ENCODE measurements at regions not wholly inside any gene's neighbourhood (a gene's known extent, or its start where the extent isn't known, plus 50 kb on each side); places are given as distances from the start of the nearest gene placed in this dataset.

- in situ Hi-C loops (cut with MboI; ENCODE audit: low sequenced_read_pairs), result no loop called here
These were observed 56.6 kb upstream of the BCOR start for GRCh38 chrX:40154250-40154852.

- in situ Hi-C loops (cut with MboI; ENCODE audit: low sequenced_read_pairs), result no loop called here
These were observed 55.8 kb upstream of the BCOR start for GRCh38 chrX:40153345-40154249.

DNA sequence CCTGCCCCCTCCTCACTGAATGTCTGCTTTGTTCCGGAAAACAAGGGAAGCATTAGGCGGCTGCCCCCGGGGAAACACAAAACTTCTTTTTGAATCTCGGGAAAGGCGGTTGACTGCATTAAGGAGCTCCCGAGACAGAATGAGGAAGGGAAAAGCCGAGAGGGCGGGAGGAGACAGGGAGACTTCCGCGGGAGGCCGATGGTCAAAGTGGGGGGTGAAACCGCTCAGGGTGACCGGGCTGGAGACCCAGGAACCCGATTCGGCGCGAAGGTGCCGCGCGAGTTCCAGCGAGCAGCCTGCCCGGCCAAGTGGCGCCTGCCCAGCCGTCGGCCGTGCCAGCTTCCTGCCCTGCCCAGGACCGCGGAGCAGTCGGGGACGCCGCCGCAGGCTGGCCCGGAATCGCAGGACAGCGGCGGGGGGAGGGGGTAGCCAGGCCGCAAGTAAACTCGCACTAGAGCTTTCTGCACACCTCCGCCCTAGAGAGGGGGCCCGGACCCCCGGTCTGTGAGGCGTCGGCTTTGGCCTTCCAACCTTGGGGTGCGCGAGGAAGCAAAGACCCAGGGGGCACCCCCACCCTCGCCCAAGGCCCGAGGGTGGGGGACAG lies 55.1 kb upstream of the BCOR start:
- in situ Hi-C loops (cut with MboI; ENCODE audit: low sequenced_read_pairs), result no loop called here

DNA sequence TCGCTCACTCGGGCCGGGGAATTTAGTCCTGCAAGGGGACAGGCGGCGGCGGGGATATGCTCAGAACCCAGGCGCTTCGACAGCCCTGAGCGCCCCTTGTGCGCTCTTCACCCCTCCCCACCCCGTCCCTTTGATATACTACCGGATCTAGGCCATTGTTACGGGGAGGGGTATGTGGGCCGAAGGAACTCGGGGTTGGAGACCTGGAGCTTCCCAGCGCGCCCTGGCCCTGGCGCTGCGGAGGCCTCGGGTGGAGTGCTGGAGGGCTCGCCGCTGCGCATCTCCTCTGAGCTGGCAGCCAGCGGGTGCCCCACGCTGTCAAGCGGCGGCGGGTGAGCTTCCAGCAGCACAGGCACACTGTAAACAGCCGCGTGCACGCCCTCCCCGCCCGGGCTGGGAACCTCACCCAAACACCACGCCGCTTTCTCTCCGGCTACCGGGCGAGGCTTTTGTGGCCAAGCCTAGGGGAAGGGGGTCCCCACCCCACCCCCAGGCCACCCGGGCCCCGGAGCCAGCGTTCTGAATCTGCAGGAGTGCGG lies 54.5 kb upstream of the BCOR start:
- in situ Hi-C loops (cut with MboI; ENCODE audit: low sequenced_read_pairs), result no loop called here

DNA sequence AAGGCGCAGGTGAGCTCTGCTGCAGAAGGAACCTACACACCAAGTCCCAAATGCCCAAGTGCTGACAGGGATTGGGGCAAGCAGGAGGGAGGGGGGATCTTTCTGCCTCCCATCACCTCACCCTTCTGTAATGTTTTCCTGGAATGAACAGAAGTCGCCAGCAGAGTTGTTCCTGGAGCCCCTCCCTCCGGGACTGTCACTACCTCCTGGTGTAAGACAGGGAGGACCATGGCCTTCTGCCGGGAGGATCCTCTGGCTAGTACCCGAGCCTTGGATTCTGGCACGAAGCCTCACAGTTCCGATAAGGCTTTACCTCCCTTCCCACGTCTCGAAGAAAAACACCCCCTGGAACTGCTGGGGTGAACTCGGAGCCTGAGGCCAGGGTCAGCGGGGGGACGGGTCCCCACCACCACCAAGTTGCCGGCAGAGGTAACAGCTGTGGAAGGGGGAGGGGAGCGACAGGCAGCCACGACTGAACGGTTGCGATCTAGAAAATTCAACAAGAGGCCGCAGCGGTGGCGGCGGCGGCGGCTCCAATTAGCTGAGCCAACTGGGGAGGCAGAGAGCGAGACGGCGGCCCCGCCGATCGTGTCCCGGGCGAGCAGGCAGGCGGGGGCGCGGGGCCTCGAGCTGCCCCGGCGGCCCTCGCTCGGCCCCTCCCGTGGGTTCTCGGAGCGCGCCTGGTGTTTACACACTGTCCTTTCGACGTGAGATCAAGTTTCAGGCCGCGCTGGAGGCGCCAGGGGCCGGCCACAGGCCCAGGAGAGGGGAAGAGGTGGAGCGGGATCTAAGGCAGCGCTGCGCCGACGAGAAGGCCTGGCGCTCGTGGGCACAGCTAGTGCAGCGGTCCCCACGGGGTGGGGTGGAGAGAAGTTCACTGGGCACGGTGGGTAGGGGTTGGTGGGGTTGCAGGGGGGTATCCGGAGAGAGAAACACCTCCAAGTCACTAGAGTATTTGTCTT lies 53.7 kb upstream of the BCOR start:
- in situ Hi-C loops (cut with MboI; ENCODE audit: low sequenced_read_pairs), result no loop called here

GRCh38 chrX:40150503-40150902 lies 52.7 kb upstream of the BCOR start:
- in situ Hi-C loops (cut with MboI; ENCODE audit: low sequenced_read_pairs), result no loop called here

DNA sequence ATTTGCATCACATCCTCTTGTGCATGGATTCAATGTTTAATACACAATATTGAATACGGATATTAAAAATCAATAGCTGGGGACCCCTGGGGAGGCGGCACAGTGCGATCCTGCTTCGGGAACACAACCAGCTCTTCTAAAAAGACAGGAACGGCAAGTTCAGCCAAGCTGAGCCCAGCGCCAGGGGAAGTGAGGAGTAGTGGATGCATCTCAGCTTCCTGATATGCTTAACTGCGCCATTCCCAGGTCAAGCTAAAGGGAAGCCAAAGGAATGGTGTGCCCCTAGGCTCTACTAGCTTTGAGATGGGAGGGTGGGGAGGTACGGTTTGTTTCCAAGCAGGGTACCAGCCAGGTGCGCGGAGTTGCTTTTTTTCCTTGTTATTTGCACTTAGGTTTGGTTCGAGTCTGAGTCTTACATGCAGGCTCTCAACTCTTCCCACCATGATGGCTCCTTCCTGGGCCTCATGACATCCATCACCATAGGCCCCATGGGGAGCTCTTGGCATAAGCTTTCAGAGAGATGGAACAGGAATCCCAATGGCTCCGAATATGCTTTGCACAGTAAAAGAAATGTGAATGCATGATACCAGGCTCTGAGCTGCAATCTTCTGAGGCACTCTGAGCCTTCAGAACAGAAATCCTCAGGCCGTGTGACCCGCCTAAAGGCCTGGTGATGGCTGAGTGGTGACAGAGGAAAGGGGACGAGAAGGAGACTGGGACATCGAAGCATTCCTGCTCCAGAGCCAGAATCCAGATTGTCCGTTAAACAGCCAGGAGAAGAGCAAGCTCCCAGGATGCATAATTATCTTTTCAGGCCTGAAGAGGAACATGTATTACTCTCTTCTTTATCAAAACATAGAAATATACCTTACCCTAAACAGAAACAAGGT lies 51.8 kb upstream of the BCOR start:
- in situ Hi-C loops (cut with MboI; ENCODE audit: low sequenced_read_pairs), result no loop called here

- in situ Hi-C loops (cut with MboI; ENCODE audit: low sequenced_read_pairs), result no loop called here
These were observed 50.9 kb upstream of the BCOR start for GRCh38 chrX:40148385-40149285.

DNA sequence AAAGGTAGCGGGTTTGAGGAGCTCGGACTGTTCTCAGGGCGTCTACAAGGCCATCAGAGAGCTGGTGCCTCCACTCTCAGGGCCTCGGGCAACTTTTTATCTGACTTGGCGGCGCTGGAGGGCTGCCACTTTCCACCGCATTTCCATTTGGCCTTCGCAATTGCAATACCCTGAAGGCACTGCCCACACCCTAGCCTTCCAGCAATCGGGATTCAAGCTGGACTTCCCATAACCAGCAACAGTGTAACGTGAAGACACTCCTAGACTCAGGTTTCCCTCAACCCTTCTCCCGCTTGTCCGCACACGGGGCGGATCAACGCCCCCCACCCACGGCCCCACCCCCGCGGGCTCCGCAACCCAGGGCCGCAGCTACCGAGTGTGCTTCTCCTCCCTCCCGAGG lies 50.2 kb upstream of the BCOR start:
- in situ Hi-C loops (cut with MboI; ENCODE audit: low sequenced_read_pairs), result no loop called here

All from HL-60/S4 treated with retinoic acid at 250 ng/mL for 4 days and 3 days (cell line).